HepG2 (cell line): ENCODE measurements at regions not wholly inside any gene's neighbourhood (a gene's known extent, or its start where the extent isn't known, plus 50 kb on each side); places are given as distances from the start of the nearest gene placed in this dataset.
A peak's percentile ranks its signal among the peaks of the same experiment; 100 is the strongest.

Source experiments
- GABPB1 ChIP-seq: IDR thresholded peaks from 2 replicates; pipeline ENCODE4 v1.6.1; 2016; ENCODE audit warnings: mild to moderate bottlenecking, missing genetic modification reagents, moderate library complexity, missing compliant biosample characterization
- HNRNPLL ChIP-seq: fragments of 200-400 bp; formaldehyde crosslinking; IDR thresholded peaks from 2 replicates; pipeline ENCODE4 v1.6.1; 2017; ENCODE audit warnings: mild to moderate bottlenecking, low read depth, low read length; ENCODE audit not compliant: poor library complexity, severe bottlenecking
- MAZ ChIP-seq, 2 experiments: sonication (generic) in 1 of 2; formaldehyde crosslinking in 1 of 2; IDR thresholded peaks; 2 replicates each; pipeline versions ENCODE4 v1.5.0 to v1.6.1; 2012 to 2020; ENCODE audit warnings: low read depth in 2 of 2, mild to moderate bottlenecking in 2 of 2, borderline replicate concordance in 1 of 2, improper control_type of control experiment in 1 of 2, low read length in 1 of 2, missing genetic modification reagents in 1 of 2, moderate library complexity in 1 of 2
- MLLT10 ChIP-seq: sonication (generic); formaldehyde crosslinking; IDR thresholded peaks from 2 replicates; pipeline ENCODE4 v1.4.0; 2020; ENCODE audit warnings: missing genetic modification reagents
- RAD21 ChIP-seq: fragments of 450-650 bp; formaldehyde crosslinking; IDR thresholded peaks from 2 replicates; pipeline ENCODE4 v1.5.0; 2020; ENCODE audit warnings: mild to moderate bottlenecking
- SMC3 ChIP-seq: IDR thresholded peaks from 2 replicates; pipeline ENCODE4 v1.6.1; 2011; ENCODE audit warnings: low read length, improper control_type of control experiment
- STAG1 ChIP-seq: sonication (generic); formaldehyde crosslinking; IDR thresholded peaks from 2 replicates; pipeline ENCODE4 v1.4.0; 2020; ENCODE audit warnings: missing genetic modification reagents
- ZFP62 ChIP-seq: sonication (generic); formaldehyde crosslinking; IDR thresholded peaks from 2 replicates; pipeline ENCODE4 v1.4.0; 2020; ENCODE audit warnings: missing genetic modification reagents
- ZNF350 ChIP-seq: sonication (generic); formaldehyde crosslinking; IDR thresholded peaks from 2 replicates; pipeline ENCODE4 v1.4.0; 2020; ENCODE audit warnings: mild to moderate bottlenecking, low read depth, missing genetic modification reagents, borderline replicate concordance
- ZNF687 ChIP-seq: sonication (generic); formaldehyde crosslinking; IDR thresholded peaks from 2 replicates; pipeline ENCODE4 v1.5.1; 2020; ENCODE audit warnings: mild to moderate bottlenecking, missing genetic modification reagents, moderate library complexity
- TF ChIP-seq, protein P1 (sequence below): sonication (generic); formaldehyde crosslinking; IDR thresholded peaks from 2 replicates; pipeline ENCODE4 v1.9.0; 2022; ENCODE audit warnings: missing genetic modification reagents, mild to moderate bottlenecking, borderline replicate concordance

DNA sequence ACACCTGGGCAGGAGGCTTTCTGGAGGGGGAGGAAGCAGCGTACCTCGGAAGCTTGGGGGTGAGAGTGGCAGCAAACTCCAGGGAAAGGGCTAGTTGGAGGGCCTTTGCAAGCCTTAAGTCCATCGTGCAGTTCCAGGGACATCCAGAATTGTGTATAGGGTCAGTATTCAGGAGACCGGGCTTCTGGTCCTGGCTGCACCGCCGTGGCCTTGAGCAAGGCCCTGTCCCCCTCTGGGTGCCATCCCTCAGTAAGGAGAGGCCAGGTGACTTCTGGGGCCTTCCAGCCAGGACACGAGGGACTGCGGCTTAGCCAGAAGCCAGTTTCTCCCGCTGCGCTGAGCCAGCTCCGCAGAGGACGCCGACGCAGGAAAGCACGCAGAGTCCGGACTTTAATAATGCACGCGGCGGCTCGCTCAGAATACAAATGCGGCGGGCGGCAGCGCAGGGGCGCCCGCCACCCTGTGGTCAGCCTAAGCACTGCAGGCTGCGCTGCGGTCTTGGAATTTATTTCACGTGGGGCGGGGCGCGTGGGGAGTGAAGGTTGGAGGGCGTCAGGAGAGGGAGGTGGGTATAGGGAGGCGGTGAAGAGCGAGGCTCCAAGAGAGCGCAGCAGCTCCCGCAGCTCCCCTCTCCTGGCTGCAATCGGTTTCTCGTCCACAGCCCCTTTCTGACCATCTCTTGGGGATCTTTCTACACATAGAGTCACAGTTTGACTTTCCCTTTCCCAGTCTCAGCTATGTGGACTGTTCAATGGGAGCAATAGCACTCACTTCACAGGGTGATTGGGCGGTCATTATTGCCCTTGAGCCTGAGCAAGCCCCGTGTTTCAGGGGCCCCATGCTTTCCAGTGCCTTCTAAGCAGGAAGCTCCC, 94.1 kb upstream of the GPR50 start (continued):
- peak; percentile 99 for TF ChIP-seq HNRNPLL
- TF ChIP-seq ZFP62 (CRISPR knock-in tag): no peak
- TF ChIP-seq ZNF350: no peak
- no peak for TF ChIP-seq MLLT10 (CRISPR knock-in tag)
- TF ChIP-seq RAD21: peak; percentile 82
- peak; percentile 38; the same call in 1 of the 2 replicates for TF ChIP-seq SMC3
- TF ChIP-seq, protein P1, sequence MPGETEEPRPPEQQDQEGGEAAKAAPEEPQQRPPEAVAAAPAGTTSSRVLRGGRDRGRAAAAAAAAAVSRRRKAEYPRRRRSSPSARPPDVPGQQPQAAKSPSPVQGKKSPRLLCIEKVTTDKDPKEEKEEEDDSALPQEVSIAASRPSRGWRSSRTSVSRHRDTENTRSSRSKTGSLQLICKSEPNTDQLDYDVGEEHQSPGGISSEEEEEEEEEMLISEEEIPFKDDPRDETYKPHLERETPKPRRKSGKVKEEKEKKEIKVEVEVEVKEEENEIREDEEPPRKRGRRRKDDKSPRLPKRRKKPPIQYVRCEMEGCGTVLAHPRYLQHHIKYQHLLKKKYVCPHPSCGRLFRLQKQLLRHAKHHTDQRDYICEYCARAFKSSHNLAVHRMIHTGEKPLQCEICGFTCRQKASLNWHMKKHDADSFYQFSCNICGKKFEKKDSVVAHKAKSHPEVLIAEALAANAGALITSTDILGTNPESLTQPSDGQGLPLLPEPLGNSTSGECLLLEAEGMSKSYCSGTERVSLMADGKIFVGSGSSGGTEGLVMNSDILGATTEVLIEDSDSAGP (CRISPR knock-in tag): peak; percentile 35; the same call in 1 of the 2 replicates
- TF ChIP-seq GABPB1: peak; percentile 31; the same call in 1 of the 2 replicates
- TF ChIP-seq MAZ (IDR thresholded peaks at IDR 0.05; ENCODE audit: borderline replicate concordance, low read depth, low read length): no peak
- peak; percentile 34; the same call in 1 of the 2 replicates for TF ChIP-seq MAZ (CRISPR knock-in tag; IDR thresholded peaks at IDR 0.05; ENCODE audit: low read depth)
- peak; percentile 85 for TF ChIP-seq STAG1 (CRISPR knock-in tag)
- TF ChIP-seq ZNF687: peak; percentile 62
